Suprapubic skin (tissue), 4 donors: ENCODE measurements at regions not wholly inside any gene's neighbourhood (a gene's known extent, or its start where the extent isn't known, plus 50 kb on each side); places are given as distances from the start of the nearest gene placed in this dataset.

Experiments used
- CTCF ChIP-seq, 2 donors: fragments of 200-600 bp in 1 of 2; fragments of 450-650 bp in 1 of 2; sonication (generic) in 1 of 2; IDR thresholded peaks; one replicate each; pipeline ENCODE4 v1.5.1; 2016 to 2019; ENCODE audit warnings: antibody characterized with exemption in 2 of 2, mild to moderate bottlenecking in 1 of 2, moderate library complexity in 1 of 2
- POLR2A ChIP-seq, 2 donors: fragments of 450-650 bp; IDR thresholded peaks; one replicate each; pipeline ENCODE4 v1.6.1; 2017; ENCODE audit warnings: antibody characterized with exemption in 2 of 2, mild to moderate bottlenecking in 2 of 2, moderate library complexity in 2 of 2
- POLR2AphosphoS5 ChIP-seq, 3 donors: sonication (generic); formaldehyde crosslinking; IDR thresholded peaks; one replicate each; pipeline ENCODE4 v1.6.1; 2017; ENCODE audit warnings: antibody characterized with exemption in 3 of 3

GRCh38 chr5:161058781-161059180 is 206.8 kb upstream of the ATP10B start:
- TF ChIP-seq CTCF (IDR thresholded peaks at IDR 0.05) (no peak), POLR2A (IDR thresholded peaks at IDR 0.05) (no peak), POLR2AphosphoS5 (IDR thresholded peaks at IDR 0.05) (no peak)
